ENCODE measurements at regions not wholly inside any gene's neighbourhood (a gene's known extent, or its start where the extent isn't known, plus 50 kb on each side); places are given as distances from the start of the nearest gene placed in this dataset.

- TF ChIP-seq CTCF (optimal IDR thresholded peaks at IDR 0.05 in 1 of 3, IDR thresholded peaks at IDR 0.05 in 1 of 3, conservative IDR thresholded peaks at IDR 0.05 in 1 of 3; ENCODE audit: extremely low read depth in 1 of 3, insufficient read depth in 2 of 3, low read length in 3 of 3) (no peak), EZH2 (IDR thresholded peaks at IDR 0.05; ENCODE audit: low read length) (no peak)
Observed at GRCh38 chr18:55088000-55088401, 128.7 kb upstream of the CCDC68 start.
